Neural cell (in vitro differentiated cells): ENCODE measurements at regions not wholly inside any gene's neighbourhood (a gene's known extent, or its start where the extent isn't known, plus 50 kb on each side); places are given as distances from the start of the nearest gene placed in this dataset.

Source experiments
- H2AFZ ChIP-seq: fragments of 200-600, 300-800 bp; sonication (generic), shearing (Covaris generic); 2 replicates; pipeline ENCODE4 v1.6.0; 2014; ENCODE audit warnings: low read depth, mild to moderate bottlenecking, antibody characterized with exemption, low read length, moderate library complexity
- H3F3A ChIP-seq: fragments of 200-600 bp; shearing (Covaris generic); 2 replicates; pipeline ENCODE4 v1.6.1; 2016; ENCODE audit warnings: mild to moderate bottlenecking, moderate library complexity, mixed read lengths, antibody characterized with exemption, low read length; ENCODE audit not compliant: insufficient read depth, poor library complexity, severe bottlenecking
- H3K27ac ChIP-seq: fragments of 200-600, 300-800 bp; sonication (generic), shearing (Covaris generic); 2 replicates; pipeline ENCODE4 v1.5.1; 2014; ENCODE audit warnings: mild to moderate bottlenecking, low read length, moderate library complexity
- H3K27me3 ChIP-seq: fragments of 300-800, 200-600 bp; sonication (generic), shearing (Covaris generic); 2 replicates; pipeline ENCODE4 v1.6.0; 2014; ENCODE audit warnings: mild to moderate bottlenecking, low read depth, low read length, moderate library complexity; ENCODE audit not compliant: insufficient read depth
- H3K36me3 ChIP-seq: fragments of 300-800, 200-600 bp; sonication (generic), shearing (Covaris generic); 2 replicates; pipeline ENCODE4 v1.5.1; 2014; ENCODE audit warnings: mild to moderate bottlenecking, antibody characterized with exemption, low read length, moderate library complexity; ENCODE audit not compliant: insufficient read depth
- H3K4me2 ChIP-seq: fragments of 300-800, 200-600 bp; sonication (generic), shearing (Covaris generic); 2 replicates; pipeline ENCODE4 v1.6.0; 2014; ENCODE audit warnings: mild to moderate bottlenecking, low read length
- H3K4me3 ChIP-seq: fragments of 300-800, 200-600 bp; sonication (generic), shearing (Covaris generic); 2 replicates; pipeline ENCODE4 v1.5.1; 2014; ENCODE audit warnings: mild to moderate bottlenecking, low read length, moderate library complexity
- H3K79me2 ChIP-seq: fragments of 200-600 bp; shearing (Covaris generic); replicated peaks from 2 replicates; pipeline ENCODE4 v1.6.0; 2014; ENCODE audit warnings: mild to moderate bottlenecking, low read length, moderate library complexity; ENCODE audit not compliant: insufficient read depth
- H3K9ac ChIP-seq: fragments of 300-800, 200-600 bp; sonication (generic), shearing (Covaris generic); 2 replicates; pipeline ENCODE4 v1.6.1; 2016; ENCODE audit warnings: mild to moderate bottlenecking, low read length, mixed read lengths
- H3K9me2 ChIP-seq: fragments of 200-600 bp; shearing (Covaris generic); 2 replicates; pipeline ENCODE4 v1.6.1; 2016; ENCODE audit warnings: mild to moderate bottlenecking, low read length, mixed read lengths; ENCODE audit not compliant: insufficient read depth
- H3K9me3 ChIP-seq: fragments of 200-600, 300-800 bp; sonication (generic), shearing (Covaris generic); 2 replicates; pipeline ENCODE4 v1.6.1; 2016; ENCODE audit warnings: mild to moderate bottlenecking, mixed run types, low read length, moderate library complexity, mixed read lengths
- H4K20me1 ChIP-seq: fragments of 200-600 bp; shearing (Covaris generic); 2 replicates; pipeline ENCODE4 v1.6.1; 2016; ENCODE audit warnings: mild to moderate bottlenecking, mixed run types; ENCODE audit not compliant: insufficient read depth
- EP300 ChIP-seq: fragments of 450-650 bp; conservative IDR thresholded peaks from 2 replicates; pipeline ENCODE4 v1.6.1; 2014; ENCODE audit warnings: antibody characterized with exemption, mild to moderate bottlenecking, moderate library complexity; ENCODE audit not compliant: poor library complexity, severe bottlenecking
- EZH2 ChIP-seq: fragments of 200-600, 300-800 bp; shearing (Covaris generic), sonication (generic); IDR thresholded peaks from 2 replicates; pipeline ENCODE4 v1.6.1; 2014; ENCODE audit warnings: antibody characterized with exemption, low read length, borderline replicate concordance, mild to moderate bottlenecking; ENCODE audit not compliant: insufficient read depth, poor library complexity, severe bottlenecking
- MXI1 ChIP-seq: fragments of 450-650 bp; conservative IDR thresholded peaks from 2 replicates; pipeline ENCODE4 v1.6.1; 2014; ENCODE audit warnings: antibody characterized with exemption, mild to moderate bottlenecking; ENCODE audit not compliant: poor library complexity, severe bottlenecking
- POLR2AphosphoS5 ChIP-seq: IDR thresholded peaks from 2 replicates; pipeline ENCODE4 v1.6.1; 2012
- RAD21 ChIP-seq: fragments of 450-650 bp; conservative IDR thresholded peaks from 2 replicates; pipeline ENCODE4 v1.6.1; 2014; ENCODE audit warnings: antibody characterized with exemption, mild to moderate bottlenecking, moderate library complexity
- REST ChIP-seq: IDR thresholded peaks from 2 replicates; pipeline ENCODE4 v1.6.1; 2012; ENCODE audit warnings: borderline replicate concordance
- SMC3 ChIP-seq: fragments of 450-650 bp; conservative IDR thresholded peaks from 2 replicates; pipeline ENCODE4 v1.6.1; 2014; ENCODE audit warnings: antibody characterized with exemption, mild to moderate bottlenecking, moderate library complexity; ENCODE audit not compliant: poor library complexity
- TAF1 ChIP-seq: IDR thresholded peaks from 2 replicates; pipeline ENCODE4 v1.6.1; 2012; ENCODE audit warnings: low read depth
- TF ChIP-seq, protein P1 (sequence below): fragments of 450-650 bp; IDR thresholded peaks from 2 replicates; pipeline ENCODE4 v1.5.1; 2014; ENCODE audit warnings: antibody characterized with exemption, mild to moderate bottlenecking, moderate library complexity; ENCODE audit not compliant: poor library complexity, severe bottlenecking

DNA sequence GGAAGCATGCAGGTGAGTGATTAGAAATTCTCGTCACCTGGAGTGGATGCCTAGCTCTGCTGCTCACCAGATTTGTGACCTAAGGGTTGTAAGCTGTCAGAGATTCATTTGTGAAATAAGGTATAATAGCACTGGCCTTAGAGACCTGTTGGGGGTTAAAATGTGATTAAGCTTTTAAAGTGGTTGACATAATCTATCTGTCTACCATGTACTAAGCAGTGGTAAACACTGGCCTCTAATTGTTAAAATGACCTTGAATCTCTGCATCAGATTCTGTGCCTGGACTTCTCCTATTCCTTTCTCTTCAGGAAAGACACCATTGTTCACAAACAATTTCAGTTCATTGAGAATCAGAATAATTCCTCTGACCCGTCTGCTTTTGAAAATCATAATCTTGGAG lies 536.2 kb downstream of the CBLN4 start:
- H3K4me3 ChIP-seq: no peak overlapping the region
- no peaks in the 10 kb centered on the region for H3K9me3 ChIP-seq
- H3K9me2 ChIP-seq: no peaks in the 10 kb centered on the region
- H3K27me3 ChIP-seq: no peaks in the 10 kb centered on the region
- H3K9ac ChIP-seq: no peak overlapping the region
- no peak overlapping the region for H3K27ac ChIP-seq
- no peaks in the 10 kb centered on the region for H4K20me1 ChIP-seq
- TF ChIP-seq POLR2AphosphoS5: no peak
- TF ChIP-seq, protein P1, sequence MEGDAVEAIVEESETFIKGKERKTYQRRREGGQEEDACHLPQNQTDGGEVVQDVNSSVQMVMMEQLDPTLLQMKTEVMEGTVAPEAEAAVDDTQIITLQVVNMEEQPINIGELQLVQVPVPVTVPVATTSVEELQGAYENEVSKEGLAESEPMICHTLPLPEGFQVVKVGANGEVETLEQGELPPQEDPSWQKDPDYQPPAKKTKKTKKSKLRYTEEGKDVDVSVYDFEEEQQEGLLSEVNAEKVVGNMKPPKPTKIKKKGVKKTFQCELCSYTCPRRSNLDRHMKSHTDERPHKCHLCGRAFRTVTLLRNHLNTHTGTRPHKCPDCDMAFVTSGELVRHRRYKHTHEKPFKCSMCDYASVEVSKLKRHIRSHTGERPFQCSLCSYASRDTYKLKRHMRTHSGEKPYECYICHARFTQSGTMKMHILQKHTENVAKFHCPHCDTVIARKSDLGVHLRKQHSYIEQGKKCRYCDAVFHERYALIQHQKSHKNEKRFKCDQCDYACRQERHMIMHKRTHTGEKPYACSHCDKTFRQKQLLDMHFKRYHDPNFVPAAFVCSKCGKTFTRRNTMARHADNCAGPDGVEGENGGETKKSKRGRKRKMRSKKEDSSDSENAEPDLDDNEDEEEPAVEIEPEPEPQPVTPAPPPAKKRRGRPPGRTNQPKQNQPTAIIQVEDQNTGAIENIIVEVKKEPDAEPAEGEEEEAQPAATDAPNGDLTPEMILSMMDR: no peak
- TF ChIP-seq SMC3: no peak
- no peak for TF ChIP-seq EZH2
- TF ChIP-seq EP300: no peak
- no peak overlapping the region for H2AFZ ChIP-seq
- no peaks in the 10 kb centered on the region for H3F3A ChIP-seq
- H3K36me3 ChIP-seq: no peaks in the 10 kb centered on the region
- H3K79me2 ChIP-seq: no peaks in the 10 kb centered on the region
- H3K4me2 ChIP-seq: no peak overlapping the region

- Histone ChIP-seq H3K9ac (no peak overlapping the region), H3K79me2 (no peaks in the 10 kb centered on the region), H3K4me3 (no peak overlapping the region), H3K27ac (no peak overlapping the region), H4K20me1 (no peaks in the 10 kb centered on the region), H3K9me3 (no peaks in the 10 kb centered on the region), H3K36me3 (no peaks in the 10 kb centered on the region), H3K4me2 (no peak overlapping the region), H2AFZ (no peak overlapping the region), H3K27me3 (no peaks in the 10 kb centered on the region), H3F3A (no peaks in the 10 kb centered on the region), H3K9me2 (no peaks in the 10 kb centered on the region)
- TF ChIP-seq RAD21 (no peak), MXI1 (no peak), SMC3 (no peak), POLR2AphosphoS5 (no peak), EP300 (no peak), TAF1 (no peak), REST (no peak), EZH2 (no peak)
- TF ChIP-seq, protein P1: no peak
These were observed 543.8 kb downstream of the CBLN4 start for GRCh38 chr20:55461519-55461918.
